Activated T-cell treated with anti-CD3 and anti-CD28 coated beads, Interleukin-2, amount 50 U/mL, for 72 hours (primary cell): ENCODE measurements at regions not wholly inside any gene's neighbourhood (a gene's known extent, or its start where the extent isn't known, plus 50 kb on each side); places are given as distances from the start of the nearest gene placed in this dataset.

Experiments used
- ATAC-seq, 2 donors: fragments of 150-1000 bp; cut with Tn5 transposase; replicated peaks in 1 of 2; 2 replicates each; pipeline ENCODE4 v1.10.0; 2021; ENCODE audit warnings: moderate library complexity in 2 of 2, mild to moderate bottlenecking in 1 of 2
- DNase-seq, 2 donors: peaks; one replicate each; pipeline ENCODE4 v3.0.0; 2021 to 2022; ENCODE audit warnings: mixed read lengths in 1 of 2
- H3K27ac Mint-ChIP-seq: one replicate; pipeline ENCODE4 v1.8.0; 2022; ENCODE audit warnings: mild to moderate bottlenecking, moderate library complexity, mixed read lengths
- H3K27me3 Mint-ChIP-seq: one replicate; pipeline ENCODE4 v1.8.0; 2022; ENCODE audit warnings: low read depth, mixed read lengths
- H3K36me3 Mint-ChIP-seq, 2 donors: one replicate each; pipeline ENCODE4 v1.8.0; 2022; ENCODE audit warnings: mixed read lengths in 2 of 2, mild to moderate bottlenecking in 1 of 2; ENCODE audit not compliant: insufficient read depth in 2 of 2
- H3K4me1 Mint-ChIP-seq: one replicate; pipeline ENCODE4 v1.8.0; 2022; ENCODE audit warnings: low read depth, mixed read lengths
- H3K4me3 Mint-ChIP-seq, 2 donors: one replicate each; pipeline ENCODE4 v1.8.0; 2022; ENCODE audit warnings: mild to moderate bottlenecking in 2 of 2, mixed read lengths in 2 of 2, moderate library complexity in 2 of 2
- H3K9me3 Mint-ChIP-seq, 2 donors: one replicate each; pipeline ENCODE4 v1.8.0; 2022; ENCODE audit warnings: mixed read lengths in 2 of 2

DNA sequence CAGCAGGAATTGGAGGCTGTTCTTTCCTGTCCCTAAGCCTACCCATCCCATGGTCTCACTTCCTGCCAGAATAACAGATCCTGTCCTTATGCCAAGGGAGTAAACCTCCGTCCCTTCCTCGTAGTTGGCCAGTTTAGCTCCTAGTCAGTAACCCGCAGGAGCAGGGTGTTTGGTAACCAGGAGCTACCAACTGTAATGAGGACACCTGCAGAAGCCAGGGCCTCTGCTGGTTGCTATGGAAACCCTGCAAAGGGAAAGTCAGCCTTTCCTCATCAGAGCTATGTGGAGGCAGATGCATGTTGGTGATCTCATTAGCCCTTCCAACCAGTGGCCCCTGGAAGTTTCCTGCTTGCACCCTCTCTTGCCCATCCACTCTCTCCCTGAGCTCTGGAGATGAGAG, 368.2 kb upstream of the SULF2 start:
- Mint-ChIP-seq H3K36me3 (peaks cover 0 to 2% of the 10 kb centered on the region in 2 donors), H3K9me3 (peaks cover 0 to 3% of the 10 kb centered on the region in 2 donors), H3K4me3 (no peak overlapping the region), H3K4me1 (no peaks in the 10 kb centered on the region), H3K27me3 (peaks cover 7% of the 10 kb centered on the region), H3K27ac (no peak overlapping the region)
- ATAC-seq (no peak), DNase-seq (no peak)

DNA sequence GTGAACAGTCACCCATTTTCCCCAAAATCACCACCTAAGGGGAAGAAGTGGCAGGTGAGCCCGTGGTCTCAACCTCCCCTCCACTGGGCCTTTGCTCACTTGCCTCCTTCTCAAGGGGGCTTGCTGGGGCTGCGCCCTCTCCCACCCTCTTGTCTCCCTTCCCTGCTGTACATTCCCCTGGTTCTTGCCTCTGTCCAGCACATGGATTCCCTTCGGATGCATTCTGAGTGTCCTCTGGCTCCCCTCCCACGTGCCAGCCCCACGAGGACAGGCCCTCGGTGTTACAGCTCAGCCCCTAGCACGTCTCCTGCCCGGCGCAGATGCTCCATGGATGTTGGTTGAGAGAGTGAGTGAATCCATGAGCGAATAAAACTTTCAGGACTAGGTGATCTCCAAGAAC, 367.8 kb upstream of the SULF2 start:
- peaks cover 0 to 3% of the 10 kb centered on the region in 2 donors for H3K9me3 Mint-ChIP-seq
- no peak overlapping the region for H3K4me3 Mint-ChIP-seq
- no peak overlapping the region for H3K27ac Mint-ChIP-seq
- H3K4me1 Mint-ChIP-seq, result no peaks in the 10 kb centered on the region
- H3K36me3 Mint-ChIP-seq, result peaks cover 0 to 2% of the 10 kb centered on the region in 2 donors
- no peak for ATAC-seq
- H3K27me3 Mint-ChIP-seq, result peaks cover 3% of the 10 kb centered on the region
- no peak for DNase-seq

DNA sequence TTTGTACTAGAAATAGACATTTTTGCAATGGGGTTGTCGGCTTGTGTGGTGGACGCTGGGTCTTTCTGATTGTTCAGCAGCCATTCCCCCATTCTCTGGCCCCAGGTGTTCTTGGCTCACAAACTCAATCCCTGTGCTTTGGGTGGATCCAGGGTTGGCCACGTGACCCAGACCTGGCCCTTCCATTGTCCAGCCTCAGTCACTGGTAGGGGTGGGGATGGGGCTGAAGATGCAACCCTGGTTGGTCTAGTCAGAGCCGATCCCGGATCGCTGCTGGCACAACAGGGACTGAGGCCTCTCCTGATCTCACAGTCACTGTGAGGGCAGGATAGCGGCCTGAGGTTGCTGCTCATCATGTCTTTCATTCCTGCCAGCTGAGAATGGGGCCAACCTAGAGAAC, 365.3 kb upstream of the SULF2 start:
- Mint-ChIP-seq H3K36me3 (peaks cover 0 to 2% of the 10 kb centered on the region in 2 donors), H3K9me3 (no peaks in the 10 kb centered on the region), H3K27me3 (no peaks in the 10 kb centered on the region), H3K4me3 (no peak overlapping the region), H3K4me1 (no peaks in the 10 kb centered on the region), H3K27ac (no peak overlapping the region)
- no peak for DNase-seq
- no peak for ATAC-seq

DNA sequence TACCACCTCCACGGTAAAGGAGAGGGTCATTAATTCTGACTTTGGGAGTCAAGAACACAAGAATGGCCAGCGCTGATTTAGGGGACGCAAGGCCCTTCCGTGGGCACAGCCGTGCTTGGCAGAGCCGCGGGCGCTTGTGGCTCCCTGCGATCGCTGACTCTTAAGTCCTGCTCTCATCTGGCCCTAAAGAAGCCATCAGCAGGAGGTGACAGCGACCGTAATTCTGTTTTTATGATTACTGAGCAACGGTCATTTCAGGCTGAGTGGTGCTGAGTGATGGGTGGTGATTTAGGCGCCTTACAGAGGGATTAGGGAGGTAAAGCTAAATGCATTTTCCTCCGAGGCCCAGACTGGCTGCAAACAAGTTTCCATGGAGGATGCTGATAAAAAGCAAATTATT, 364.6 kb upstream of the SULF2 start:
- no peaks in the 10 kb centered on the region for H3K9me3 Mint-ChIP-seq
- DNase-seq (no peak), ATAC-seq (no peak)
- peaks cover 0 to 2% of the 10 kb centered on the region in 2 donors for H3K36me3 Mint-ChIP-seq
- no peak overlapping the region for H3K4me3 Mint-ChIP-seq
- H3K4me1 Mint-ChIP-seq, result no peaks in the 10 kb centered on the region
- no peak overlapping the region for H3K27ac Mint-ChIP-seq
- no peaks in the 10 kb centered on the region for H3K27me3 Mint-ChIP-seq

DNA sequence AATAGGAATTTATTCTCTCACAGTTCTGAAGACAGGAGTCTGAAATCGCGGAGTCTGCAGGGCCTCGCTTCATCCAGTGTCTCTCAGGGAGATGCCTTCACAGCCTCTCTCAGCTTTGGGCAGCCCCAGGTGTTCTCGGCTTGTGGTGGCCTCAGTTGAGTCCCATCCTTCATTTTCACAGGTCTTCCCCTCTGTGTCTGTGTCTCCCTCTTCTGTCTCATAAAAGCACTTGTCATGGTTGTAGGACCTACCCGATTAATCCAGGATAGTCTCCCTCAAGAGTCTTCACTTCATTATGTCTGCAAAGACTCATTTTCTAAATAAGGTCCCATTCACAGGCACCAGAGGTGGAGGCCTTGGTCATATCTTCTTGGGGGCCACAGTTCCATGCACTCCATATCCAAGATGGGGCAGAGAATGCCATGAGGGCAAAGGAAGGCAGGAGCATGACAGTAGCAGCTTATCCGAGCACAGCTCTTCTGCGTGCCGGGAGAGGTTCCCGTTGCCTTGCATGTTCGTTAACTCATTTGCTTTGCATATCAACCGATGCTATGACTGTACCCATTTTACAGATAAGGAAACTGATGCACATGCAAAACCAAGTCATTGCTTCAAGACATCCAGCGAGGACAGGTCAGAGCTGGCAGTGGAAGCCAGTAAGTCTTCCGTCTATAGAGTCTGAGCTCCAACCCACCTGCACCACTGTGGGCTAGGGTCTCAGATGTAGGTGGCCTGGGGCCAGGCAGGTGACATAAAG, 363.8 kb upstream of the SULF2 start:
- no peak overlapping the region for H3K4me3 Mint-ChIP-seq
- H3K36me3 Mint-ChIP-seq, result no peaks in the 10 kb centered on the region
- H3K4me1 Mint-ChIP-seq, result no peaks in the 10 kb centered on the region
- no peaks in the 10 kb centered on the region for H3K9me3 Mint-ChIP-seq
- DNase-seq (no peak), ATAC-seq (no peak)
- H3K27ac Mint-ChIP-seq, result no peak overlapping the region
- no peaks in the 10 kb centered on the region for H3K27me3 Mint-ChIP-seq

DNA sequence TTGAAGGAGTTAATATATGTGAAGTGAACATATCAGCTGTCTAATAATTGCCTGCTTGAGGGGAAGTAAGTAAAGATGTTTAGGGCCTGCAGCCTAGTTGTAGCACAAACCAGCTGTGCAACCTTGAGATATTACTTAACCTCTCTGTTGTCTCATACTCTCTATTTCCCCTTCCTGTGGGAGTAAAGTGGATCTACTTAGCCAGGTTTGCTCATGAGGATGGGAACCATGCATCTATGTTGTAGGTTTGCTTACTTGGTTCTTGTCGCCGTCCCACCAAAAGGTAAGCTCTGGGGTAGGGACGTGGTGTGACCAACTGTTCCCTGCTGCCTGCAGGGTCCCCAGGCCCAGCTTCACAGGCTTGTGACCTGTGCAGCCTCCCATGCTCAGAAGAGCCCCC, 362.7 kb upstream of the SULF2 start:
- Mint-ChIP-seq H3K4me3 (no peak overlapping the region), H3K36me3 (no peaks in the 10 kb centered on the region), H3K27ac (no peak overlapping the region), H3K4me1 (no peaks in the 10 kb centered on the region), H3K27me3 (no peaks in the 10 kb centered on the region), H3K9me3 (no peaks in the 10 kb centered on the region)
- DNase-seq (no peak), ATAC-seq (no peak)

DNA sequence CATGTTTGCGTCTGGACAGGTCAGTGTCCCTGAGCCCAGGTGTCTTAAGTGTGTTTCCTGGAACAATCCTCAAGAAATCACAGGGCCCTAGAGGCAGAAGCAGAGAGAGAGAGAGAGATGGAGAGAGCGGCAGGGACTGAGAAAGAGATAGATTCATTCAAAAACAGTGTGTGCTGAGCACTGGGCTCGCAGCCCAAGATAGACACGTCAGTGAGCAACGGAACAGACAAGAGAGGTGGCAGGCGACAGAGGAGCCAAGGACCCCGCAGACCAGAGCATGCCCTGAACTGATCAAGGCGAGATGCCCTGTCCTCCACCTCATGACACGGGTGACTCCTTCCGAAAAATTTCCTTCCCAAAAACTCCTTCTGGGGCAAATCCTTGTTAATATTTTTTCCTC, 362.0 kb upstream of the SULF2 start:
- H3K9me3 Mint-ChIP-seq, result no peaks in the 10 kb centered on the region
- H3K36me3 Mint-ChIP-seq, result no peaks in the 10 kb centered on the region
- no peak overlapping the region for H3K27ac Mint-ChIP-seq
- no peak overlapping the region for H3K4me3 Mint-ChIP-seq
- no peak for ATAC-seq
- H3K27me3 Mint-ChIP-seq, result no peaks in the 10 kb centered on the region
- no peaks in the 10 kb centered on the region for H3K4me1 Mint-ChIP-seq
- DNase-seq, result no peak

DNA sequence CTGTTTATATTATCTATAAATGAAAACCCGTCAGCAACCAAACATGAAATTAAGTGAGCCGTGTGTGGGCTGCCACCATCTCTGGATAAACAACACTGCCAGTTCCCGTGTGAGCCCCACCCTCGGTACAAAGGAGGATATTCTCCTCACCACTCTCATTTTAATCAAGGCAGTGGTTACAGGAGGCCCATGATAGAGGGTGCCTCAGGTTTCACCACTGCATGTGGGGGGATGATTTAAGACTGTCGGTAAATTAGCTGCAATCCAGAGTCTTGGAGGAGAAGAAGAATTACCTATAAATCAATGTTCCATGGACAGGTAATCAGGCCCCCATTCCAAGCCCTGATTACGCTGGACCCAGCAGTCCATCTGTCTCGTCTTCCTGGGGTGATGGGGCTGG, 361.6 kb upstream of the SULF2 start:
- Mint-ChIP-seq H3K4me3 (no peak overlapping the region), H3K4me1 (no peaks in the 10 kb centered on the region)

DNA sequence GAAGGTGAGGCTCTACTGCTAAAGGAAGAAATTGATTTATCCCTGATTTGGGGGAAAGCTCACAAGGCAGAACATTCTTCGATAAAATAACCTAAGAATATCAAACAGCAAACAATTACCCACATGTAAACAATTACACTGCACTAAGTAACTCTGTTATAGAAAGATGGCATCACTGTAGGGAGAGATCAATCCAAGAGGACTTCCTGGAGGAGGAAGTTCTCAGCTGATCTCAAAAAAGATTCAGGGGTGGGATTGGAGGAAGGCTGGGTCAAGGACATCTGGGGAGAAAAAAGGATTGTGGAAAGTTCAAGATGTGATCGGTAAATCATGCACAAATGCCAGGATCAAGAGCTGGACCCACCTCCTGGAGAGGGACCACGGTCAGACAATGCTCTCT, 361.0 kb upstream of the SULF2 start:
- H3K27me3 Mint-ChIP-seq, result peaks cover 5% of the 10 kb centered on the region
- no peak overlapping the region for H3K27ac Mint-ChIP-seq
- no peaks in the 10 kb centered on the region for H3K36me3 Mint-ChIP-seq
- no peak for DNase-seq
- no peak overlapping the region for H3K4me3 Mint-ChIP-seq
- no peaks in the 10 kb centered on the region for H3K4me1 Mint-ChIP-seq
- no peak for ATAC-seq
- H3K9me3 Mint-ChIP-seq, result peaks cover 0 to 3% of the 10 kb centered on the region in 2 donors

More for the DNA sequence above, 361.6 kb upstream of the SULF2 start:
- H3K9me3 Mint-ChIP-seq, result no peaks in the 10 kb centered on the region
- H3K27me3 Mint-ChIP-seq, result no peaks in the 10 kb centered on the region
- H3K36me3 Mint-ChIP-seq, result no peaks in the 10 kb centered on the region
- ATAC-seq, result no peak
- DNase-seq, result no peak
- no peak overlapping the region for H3K27ac Mint-ChIP-seq

DNA sequence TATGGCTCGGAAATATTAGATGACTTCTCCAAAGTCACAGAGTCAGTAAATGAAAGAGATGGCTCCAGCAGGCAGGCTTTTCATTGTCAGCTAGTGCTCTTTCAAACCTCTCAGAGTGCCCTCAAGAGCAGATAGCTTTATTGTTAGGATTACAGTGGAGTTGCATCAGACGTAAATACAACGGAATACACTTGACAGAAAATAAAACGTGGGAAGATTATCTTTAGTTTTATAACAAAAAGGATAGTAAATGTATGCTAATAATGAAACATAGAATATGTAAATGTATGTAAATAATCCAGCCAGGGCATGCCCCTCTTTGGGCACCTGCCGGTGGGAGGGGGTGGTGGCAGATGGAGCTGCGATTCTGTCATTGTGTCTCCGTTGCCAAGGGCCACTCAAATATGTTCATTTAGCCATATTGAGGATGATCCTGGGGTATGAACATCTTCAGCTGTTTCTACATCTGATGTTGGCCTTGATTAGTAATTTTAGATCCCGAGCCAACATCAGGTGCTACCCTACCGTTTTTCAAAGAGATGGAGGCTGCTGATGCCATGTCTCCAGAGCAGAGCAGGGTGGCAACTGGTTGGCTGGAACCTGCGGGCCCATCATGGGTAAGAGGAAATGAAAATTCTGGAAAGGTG, 358.3 kb upstream of the SULF2 start:
- ATAC-seq (no peak), DNase-seq (no peak)
- H3K4me1 Mint-ChIP-seq, result no peaks in the 10 kb centered on the region
- H3K36me3 Mint-ChIP-seq, result no peaks in the 10 kb centered on the region
- peaks cover 6% of the 10 kb centered on the region for H3K27me3 Mint-ChIP-seq
- H3K27ac Mint-ChIP-seq, result no peak overlapping the region
- H3K4me3 Mint-ChIP-seq, result no peak overlapping the region
- peaks cover 0 to 3% of the 10 kb centered on the region in 2 donors for H3K9me3 Mint-ChIP-seq

DNA sequence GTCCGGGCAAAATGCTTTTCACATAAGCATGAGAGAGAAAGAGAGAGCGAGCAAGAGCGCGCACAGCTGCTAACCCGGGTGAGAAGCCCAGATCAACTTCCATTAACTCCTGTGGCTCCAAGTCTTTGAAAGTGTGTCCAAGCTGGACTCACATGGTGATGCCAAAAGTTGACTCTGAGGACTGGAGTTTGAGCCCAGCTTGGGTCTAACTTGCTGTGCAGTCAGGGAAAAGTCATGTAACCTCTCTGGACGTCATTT, 357.2 kb upstream of the SULF2 start:
- H3K36me3 Mint-ChIP-seq, result no peaks in the 10 kb centered on the region
- DNase-seq (no peak), ATAC-seq (no peak)
- H3K9me3 Mint-ChIP-seq, result peaks cover 0 to 3% of the 10 kb centered on the region in 2 donors
- H3K27ac Mint-ChIP-seq, result no peak overlapping the region
- peaks cover 10% of the 10 kb centered on the region for H3K27me3 Mint-ChIP-seq
- H3K4me3 Mint-ChIP-seq, result no peak overlapping the region
- no peaks in the 10 kb centered on the region for H3K4me1 Mint-ChIP-seq

DNA sequence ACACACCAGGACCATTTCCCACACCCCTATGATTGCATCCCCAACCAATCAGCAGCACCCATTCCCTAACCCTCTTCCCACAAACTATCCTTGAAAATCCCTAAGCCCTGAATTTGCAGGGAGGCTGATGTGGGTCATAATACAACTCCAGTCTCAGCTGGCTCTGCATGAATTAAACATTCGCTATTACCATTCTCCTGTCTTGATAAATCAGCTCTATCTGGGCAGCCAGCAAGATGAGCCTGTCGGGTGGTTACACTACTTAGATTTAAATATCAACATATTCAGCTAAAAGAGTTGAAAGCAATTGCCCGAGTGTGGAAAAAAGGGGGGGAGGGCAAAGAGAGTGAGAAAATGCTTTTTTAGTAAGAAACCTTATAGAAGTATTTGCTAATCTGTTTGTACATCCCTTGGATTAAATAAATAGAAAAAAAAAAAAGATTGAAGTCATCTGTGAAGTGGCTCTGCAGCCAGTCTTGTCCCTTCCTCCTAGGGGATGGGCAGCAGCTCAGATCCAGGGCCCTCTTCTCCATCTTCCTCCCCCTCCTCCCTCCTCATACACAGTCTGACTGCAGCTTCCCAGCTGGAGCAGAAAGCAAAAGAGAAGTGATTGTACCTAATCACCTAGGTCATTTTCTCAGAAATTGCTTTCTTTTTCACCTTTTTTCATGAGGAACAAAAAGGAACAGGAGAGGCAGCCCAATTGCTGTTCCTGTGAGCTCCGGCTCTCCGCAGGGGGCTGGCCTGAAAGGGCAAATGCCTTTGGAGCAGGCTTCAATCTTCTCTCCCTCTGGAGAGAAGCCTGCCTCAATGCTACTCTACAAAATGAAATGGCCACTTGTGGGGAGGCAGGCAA, 356.6 kb upstream of the SULF2 start:
- H3K4me3 Mint-ChIP-seq, result no peak overlapping the region
- H3K9me3 Mint-ChIP-seq, result peaks cover 0 to 3% of the 10 kb centered on the region in 2 donors
- H3K27ac Mint-ChIP-seq, result peak overlapping the region; percentile 30

DNA sequence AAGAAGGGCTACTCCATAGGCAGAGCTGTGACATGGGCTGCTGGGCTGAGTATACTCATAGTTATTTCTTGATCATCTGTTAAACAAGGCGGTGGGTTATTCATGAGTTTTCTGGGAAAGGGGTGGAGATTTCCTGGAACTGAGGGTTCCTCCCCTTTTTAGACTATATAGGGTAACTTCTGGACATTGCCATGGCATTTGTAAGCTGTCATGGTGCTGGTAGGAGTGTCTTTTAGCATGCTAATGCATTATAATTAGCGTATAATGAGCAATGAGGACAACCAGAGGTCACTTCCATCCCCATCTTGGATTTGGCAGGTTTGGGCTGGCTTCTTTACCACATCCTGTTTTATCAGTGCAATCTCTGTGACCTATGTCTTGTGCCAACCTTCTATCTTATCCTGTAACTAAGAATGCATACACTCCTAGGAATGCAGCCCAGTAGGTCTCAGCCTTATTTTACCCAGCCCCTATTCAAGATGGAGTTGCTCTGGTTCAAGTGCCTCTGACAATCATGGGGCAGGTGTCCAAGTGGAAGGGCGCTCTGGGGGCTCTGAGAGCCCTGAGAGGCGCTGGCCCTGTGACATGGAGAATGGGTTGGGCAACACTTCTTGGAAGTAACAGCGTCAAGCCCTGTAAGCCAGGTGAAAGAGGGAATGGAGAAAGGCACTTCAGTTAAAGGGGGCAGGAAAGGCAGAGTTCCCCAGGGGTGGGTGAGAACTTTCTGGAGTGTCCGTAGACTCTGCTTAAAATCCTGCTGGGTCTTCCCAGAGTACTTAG, 354.2 kb upstream of the SULF2 start:
- ATAC-seq (no peak), DNase-seq (no peak)
- H3K4me1 Mint-ChIP-seq, result no peaks in the 10 kb centered on the region
- H3K36me3 Mint-ChIP-seq, result no peaks in the 10 kb centered on the region
- peaks cover 12% of the 10 kb centered on the region for H3K27me3 Mint-ChIP-seq
- H3K27ac Mint-ChIP-seq, result no peak overlapping the region
- H3K9me3 Mint-ChIP-seq, result peaks cover 0 to 3% of the 10 kb centered on the region in 2 donors
- H3K4me3 Mint-ChIP-seq, result no peak overlapping the region

More for the DNA sequence above, 356.6 kb upstream of the SULF2 start:
- H3K27me3 Mint-ChIP-seq, result peaks cover 12% of the 10 kb centered on the region
- no peak for DNase-seq
- H3K4me1 Mint-ChIP-seq, result no peaks in the 10 kb centered on the region
- ATAC-seq, result no peak
- H3K36me3 Mint-ChIP-seq, result no peaks in the 10 kb centered on the region
